GM23338 (cell line): ENCODE measurements at regions not wholly inside any gene's neighbourhood (a gene's known extent, or its start where the extent isn't known, plus 50 kb on each side); places are given as distances from the start of the nearest gene placed in this dataset.

ENCODE experiments used
- ATAC-seq: fragments of 200-7000 bp; cut with Tn5 transposase; 3 replicates; pipeline ENCODE4 v1.9.1; 2020
- DNase-seq: peaks from one replicate; pipeline ENCODE4 v3.0.0-alpha.2; 2015; ENCODE audit warnings: low spot score
- H2AFZ ChIP-seq: fragments of 200-600 bp; sonication (generic); 2 replicates; pipeline ENCODE4 v1.8.0; 2016; ENCODE audit warnings: antibody characterized with exemption, mild to moderate bottlenecking, moderate library complexity
- H3F3A ChIP-seq: fragments of 200-600 bp; sonication (generic); replicated peaks from 2 replicates; pipeline ENCODE4 v1.8.0; 2017; ENCODE audit warnings: antibody characterized with exemption, mixed run types, low read depth
- H3K27ac ChIP-seq: fragments of 200-600 bp; sonication (generic); 2 replicates; pipeline ENCODE4 v1.6.1; 2016; ENCODE audit warnings: low read depth
- H3K27me3 ChIP-seq: fragments of 200-600 bp; sonication (generic); 2 replicates; pipeline ENCODE4 v1.8.0; 2016; ENCODE audit warnings: mild to moderate bottlenecking, mixed run types, moderate library complexity; ENCODE audit not compliant: insufficient read depth
- H3K36me3 ChIP-seq: fragments of 200-600 bp; sonication (generic); 2 replicates; pipeline ENCODE4 v1.8.0; 2016; ENCODE audit warnings: mild to moderate bottlenecking; ENCODE audit not compliant: insufficient read depth
- H3K4me1 ChIP-seq: fragments of 200-600 bp; sonication (generic); 2 replicates; pipeline ENCODE4 v1.8.0; 2016; ENCODE audit warnings: mild to moderate bottlenecking, moderate library complexity; ENCODE audit not compliant: insufficient read depth
- H3K4me2 ChIP-seq: fragments of 200-600 bp; sonication (generic); 2 replicates; pipeline ENCODE4 v1.7.1; 2017; ENCODE audit warnings: mixed run types
- H3K4me3 ChIP-seq: fragments of 200-600 bp; sonication (generic); 2 replicates; pipeline ENCODE4 v1.6.1; 2016; ENCODE audit warnings: mixed run types
- H3K79me2 ChIP-seq: fragments of 200-600 bp; sonication (generic); replicated peaks from 2 replicates; pipeline ENCODE4 v1.8.0; 2017; ENCODE audit warnings: mild to moderate bottlenecking; ENCODE audit not compliant: insufficient read depth
- H3K9me2 ChIP-seq: fragments of 200-600 bp; sonication (generic); 2 replicates; pipeline ENCODE4 v1.8.0; 2017; ENCODE audit not compliant: insufficient read depth
- H4K20me1 ChIP-seq: fragments of 200-600 bp; sonication (generic); replicated peaks from 2 replicates; pipeline ENCODE4 v1.8.0; 2017; ENCODE audit warnings: mild to moderate bottlenecking; ENCODE audit not compliant: insufficient read depth
- H3K27ac Mint-ChIP-seq: 2 replicates; pipeline ENCODE4 v1.8.0; 2020; ENCODE audit warnings: inconsistent platforms, mild to moderate bottlenecking, moderate library complexity, mixed read lengths
- H3K27me3 Mint-ChIP-seq: 3 replicates; pipeline ENCODE4 v1.8.0; 2022; ENCODE audit warnings: low read depth, mild to moderate bottlenecking, moderate library complexity, mixed read lengths, inconsistent platforms; ENCODE audit not compliant: insufficient read depth, poor library complexity
- H3K36me3 Mint-ChIP-seq: 3 replicates; pipeline ENCODE4 v1.8.0; 2021; ENCODE audit warnings: low read depth, mild to moderate bottlenecking, inconsistent platforms, moderate library complexity, mixed read lengths
- H3K4me1 Mint-ChIP-seq: 3 replicates; pipeline ENCODE4 v1.8.0; 2020; ENCODE audit warnings: mild to moderate bottlenecking, inconsistent platforms, mixed read lengths
- H3K4me3 Mint-ChIP-seq: 3 replicates; pipeline ENCODE4 v1.8.0; 2021; ENCODE audit warnings: moderate library complexity, mild to moderate bottlenecking, inconsistent platforms, mixed read lengths
- H3K9me3 Mint-ChIP-seq: 3 replicates; pipeline ENCODE4 v1.8.0; 2020; ENCODE audit warnings: moderate library complexity, mild to moderate bottlenecking, inconsistent platforms, mixed read lengths
- CREB1 ChIP-seq: fragments of 250-450 bp; sonication (Bioruptor Pico); IDR thresholded peaks from 2 replicates; pipeline ENCODE4 v1.5.0; 2020; ENCODE audit warnings: low read depth, mild to moderate bottlenecking, moderate library complexity
- EZH2 ChIP-seq: fragments of 200-600 bp; sonication (generic); IDR thresholded peaks from one replicate; pipeline ENCODE4 v1.8.0; 2017; ENCODE audit warnings: antibody characterized with exemption, mild to moderate bottlenecking, low read depth; ENCODE audit not compliant: unreplicated experiment
- EZH2phosphoT487 ChIP-seq: fragments of 200-600 bp; sonication (generic); IDR thresholded peaks from one replicate; pipeline ENCODE4 v1.8.1; 2018; ENCODE audit warnings: antibody characterized with exemption; ENCODE audit not compliant: unreplicated experiment
- JUNB ChIP-seq: IDR thresholded peaks from one replicate; pipeline ENCODE4 v1.6.1; 2016; ENCODE audit warnings: antibody characterized with exemption; ENCODE audit not compliant: unreplicated experiment
- NANOG ChIP-seq: IDR thresholded peaks from 2 replicates; pipeline ENCODE4 v1.6.1; 2016; ENCODE audit warnings: antibody characterized with exemption, borderline replicate concordance
- POLR2AphosphoS5 ChIP-seq: IDR thresholded peaks from 2 replicates; pipeline ENCODE4 v1.6.1; 2016; ENCODE audit warnings: antibody characterized with exemption, low read depth
- STAT1 ChIP-seq: IDR thresholded peaks from one replicate; pipeline ENCODE4 v1.6.1; 2016; ENCODE audit warnings: antibody characterized with exemption; ENCODE audit not compliant: unreplicated experiment
- ZNF114 ChIP-seq: fragments of 250-450 bp; sonication (Bioruptor Pico); IDR thresholded peaks from 2 replicates; pipeline ENCODE4 v1.5.0; 2020; ENCODE audit warnings: mild to moderate bottlenecking, moderate library complexity
- ZNF331 ChIP-seq: fragments of 250-450 bp; sonication (Bioruptor Pico); IDR thresholded peaks from 2 replicates; pipeline ENCODE4 v1.5.0; 2020; ENCODE audit warnings: low read depth, mild to moderate bottlenecking, moderate library complexity
- TF ChIP-seq, protein P1 (sequence below): IDR thresholded peaks from 2 replicates; pipeline ENCODE4 v1.6.1; 2016; ENCODE audit warnings: antibody characterized with exemption
- TF ChIP-seq, protein P2 (sequence below): fragments of 250-450 bp; sonication (Bioruptor Pico); IDR thresholded peaks from 2 replicates; pipeline ENCODE4 v1.5.0; 2020; ENCODE audit warnings: mild to moderate bottlenecking, moderate library complexity
- TF ChIP-seq, protein P3 (sequence below), 2 experiments: fragments of 200-600 bp in 1 of 2; sonication (generic) in 1 of 2; conservative IDR thresholded peaks; 2 replicates each; pipeline versions ENCODE4 v1.5.1 to v1.6.1; 2016 to 2017; ENCODE audit warnings: antibody characterized with exemption in 2 of 2, low read depth in 2 of 2, mild to moderate bottlenecking in 2 of 2, moderate library complexity in 1 of 2
- TF ChIP-seq, protein P4 (sequence below): IDR thresholded peaks from one replicate; pipeline ENCODE4 v1.6.1; 2018; ENCODE audit warnings: antibody characterized with exemption; ENCODE audit not compliant: unreplicated experiment

DNA sequence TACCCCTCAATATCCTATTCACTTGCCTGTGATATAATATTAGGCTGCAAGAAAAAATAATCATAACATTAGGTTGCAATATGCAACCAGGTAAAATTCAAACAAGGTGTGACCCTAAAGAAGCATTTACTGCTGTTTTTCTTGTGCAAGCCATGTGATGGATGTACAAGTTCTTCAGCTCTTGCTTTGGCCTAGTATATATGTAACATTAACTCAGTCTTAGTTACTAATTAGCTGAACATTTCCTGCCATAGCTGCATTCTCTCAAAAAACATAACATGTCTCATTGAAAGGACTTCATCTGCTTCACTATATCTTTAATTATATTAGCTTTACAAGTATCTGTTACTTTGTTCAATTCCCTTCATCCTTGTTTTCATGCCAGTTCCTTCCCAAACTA, 406.8 kb upstream of the HTR2A start:
- no peaks in the 10 kb centered on the region for H3K9me3 Mint-ChIP-seq

More for the DNA sequence above, 406.8 kb upstream of the HTR2A start:
- H3K4me3 Mint-ChIP-seq, result no peak overlapping the region
- no peaks in the 10 kb centered on the region for H3F3A ChIP-seq
- no peaks in the 10 kb centered on the region for H3K4me1 Mint-ChIP-seq
- TF ChIP-seq EZH2, result no peak
- TF ChIP-seq, protein P1, sequence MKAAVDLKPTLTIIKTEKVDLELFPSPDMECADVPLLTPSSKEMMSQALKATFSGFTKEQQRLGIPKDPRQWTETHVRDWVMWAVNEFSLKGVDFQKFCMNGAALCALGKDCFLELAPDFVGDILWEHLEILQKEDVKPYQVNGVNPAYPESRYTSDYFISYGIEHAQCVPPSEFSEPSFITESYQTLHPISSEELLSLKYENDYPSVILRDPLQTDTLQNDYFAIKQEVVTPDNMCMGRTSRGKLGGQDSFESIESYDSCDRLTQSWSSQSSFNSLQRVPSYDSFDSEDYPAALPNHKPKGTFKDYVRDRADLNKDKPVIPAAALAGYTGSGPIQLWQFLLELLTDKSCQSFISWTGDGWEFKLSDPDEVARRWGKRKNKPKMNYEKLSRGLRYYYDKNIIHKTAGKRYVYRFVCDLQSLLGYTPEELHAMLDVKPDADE, result no peak
- no peak for TF ChIP-seq CREB1 (CRISPR knock-in tag)
- TF ChIP-seq, protein P2, sequence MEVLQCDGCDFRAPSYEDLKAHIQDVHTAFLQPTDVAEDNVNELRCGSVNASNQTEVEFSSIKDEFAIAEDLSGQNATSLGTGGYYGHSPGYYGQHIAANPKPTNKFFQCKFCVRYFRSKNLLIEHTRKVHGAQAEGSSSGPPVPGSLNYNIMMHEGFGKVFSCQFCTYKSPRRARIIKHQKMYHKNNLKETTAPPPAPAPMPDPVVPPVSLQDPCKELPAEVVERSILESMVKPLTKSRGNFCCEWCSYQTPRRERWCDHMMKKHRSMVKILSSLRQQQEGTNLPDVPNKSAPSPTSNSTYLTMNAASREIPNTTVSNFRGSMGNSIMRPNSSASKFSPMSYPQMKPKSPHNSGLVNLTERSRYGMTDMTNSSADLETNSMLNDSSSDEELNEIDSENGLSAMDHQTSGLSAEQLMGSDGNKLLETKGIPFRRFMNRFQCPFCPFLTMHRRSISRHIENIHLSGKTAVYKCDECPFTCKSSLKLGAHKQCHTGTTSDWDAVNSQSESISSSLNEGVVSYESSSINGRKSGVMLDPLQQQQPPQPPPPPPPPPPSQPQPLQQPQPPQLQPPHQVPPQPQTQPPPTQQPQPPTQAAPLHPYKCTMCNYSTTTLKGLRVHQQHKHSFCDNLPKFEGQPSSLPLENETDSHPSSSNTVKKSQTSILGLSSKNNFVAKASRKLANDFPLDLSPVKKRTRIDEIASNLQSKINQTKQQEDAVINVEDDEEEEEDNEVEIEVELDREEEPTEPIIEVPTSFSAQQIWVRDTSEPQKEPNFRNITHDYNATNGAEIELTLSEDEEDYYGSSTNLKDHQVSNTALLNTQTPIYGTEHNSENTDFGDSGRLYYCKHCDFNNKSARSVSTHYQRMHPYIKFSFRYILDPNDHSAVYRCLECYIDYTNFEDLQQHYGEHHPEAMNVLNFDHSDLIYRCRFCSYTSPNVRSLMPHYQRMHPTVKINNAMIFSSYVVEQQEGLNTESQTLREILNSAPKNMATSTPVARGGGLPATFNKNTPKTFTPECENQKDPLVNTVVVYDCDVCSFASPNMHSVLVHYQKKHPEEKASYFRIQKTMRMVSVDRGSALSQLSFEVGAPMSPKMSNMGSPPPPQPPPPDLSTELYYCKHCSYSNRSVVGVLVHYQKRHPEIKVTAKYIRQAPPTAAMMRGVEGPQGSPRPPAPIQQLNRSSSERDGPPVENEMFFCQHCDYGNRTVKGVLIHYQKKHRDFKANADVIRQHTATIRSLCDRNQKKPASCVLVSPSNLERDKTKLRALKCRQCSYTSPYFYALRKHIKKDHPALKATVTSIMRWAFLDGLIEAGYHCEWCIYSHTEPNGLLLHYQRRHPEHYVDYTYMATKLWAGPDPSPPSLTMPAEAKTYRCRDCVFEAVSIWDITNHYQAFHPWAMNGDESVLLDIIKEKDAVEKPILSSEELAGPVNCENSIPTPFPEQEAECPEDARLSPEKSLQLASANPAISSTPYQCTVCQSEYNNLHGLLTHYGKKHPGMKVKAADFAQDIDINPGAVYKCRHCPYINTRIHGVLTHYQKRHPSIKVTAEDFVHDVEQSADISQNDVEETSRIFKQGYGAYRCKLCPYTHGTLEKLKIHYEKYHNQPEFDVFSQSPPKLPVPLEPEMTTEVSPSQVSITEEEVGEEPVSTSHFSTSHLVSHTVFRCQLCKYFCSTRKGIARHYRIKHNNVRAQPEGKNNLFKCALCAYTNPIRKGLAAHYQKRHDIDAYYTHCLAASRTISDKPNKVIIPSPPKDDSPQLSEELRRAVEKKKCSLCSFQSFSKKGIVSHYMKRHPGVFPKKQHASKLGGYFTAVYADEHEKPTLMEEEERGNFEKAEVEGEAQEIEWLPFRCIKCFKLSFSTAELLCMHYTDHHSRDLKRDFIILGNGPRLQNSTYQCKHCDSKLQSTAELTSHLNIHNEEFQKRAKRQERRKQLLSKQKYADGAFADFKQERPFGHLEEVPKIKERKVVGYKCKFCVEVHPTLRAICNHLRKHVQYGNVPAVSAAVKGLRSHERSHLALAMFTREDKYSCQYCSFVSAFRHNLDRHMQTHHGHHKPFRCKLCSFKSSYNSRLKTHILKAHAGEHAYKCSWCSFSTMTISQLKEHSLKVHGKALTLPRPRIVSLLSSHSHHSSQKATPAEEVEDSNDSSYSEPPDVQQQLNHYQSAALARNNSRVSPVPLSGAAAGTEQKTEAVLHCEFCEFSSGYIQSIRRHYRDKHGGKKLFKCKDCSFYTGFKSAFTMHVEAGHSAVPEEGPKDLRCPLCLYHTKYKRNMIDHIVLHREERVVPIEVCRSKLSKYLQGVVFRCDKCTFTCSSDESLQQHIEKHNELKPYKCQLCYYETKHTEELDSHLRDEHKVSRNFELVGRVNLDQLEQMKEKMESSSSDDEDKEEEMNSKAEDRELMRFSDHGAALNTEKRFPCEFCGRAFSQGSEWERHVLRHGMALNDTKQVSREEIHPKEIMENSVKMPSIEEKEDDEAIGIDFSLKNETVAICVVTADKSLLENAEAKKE (CRISPR knock-in tag), result no peak
- no peak for TF ChIP-seq POLR2AphosphoS5
- TF ChIP-seq, protein P3, sequence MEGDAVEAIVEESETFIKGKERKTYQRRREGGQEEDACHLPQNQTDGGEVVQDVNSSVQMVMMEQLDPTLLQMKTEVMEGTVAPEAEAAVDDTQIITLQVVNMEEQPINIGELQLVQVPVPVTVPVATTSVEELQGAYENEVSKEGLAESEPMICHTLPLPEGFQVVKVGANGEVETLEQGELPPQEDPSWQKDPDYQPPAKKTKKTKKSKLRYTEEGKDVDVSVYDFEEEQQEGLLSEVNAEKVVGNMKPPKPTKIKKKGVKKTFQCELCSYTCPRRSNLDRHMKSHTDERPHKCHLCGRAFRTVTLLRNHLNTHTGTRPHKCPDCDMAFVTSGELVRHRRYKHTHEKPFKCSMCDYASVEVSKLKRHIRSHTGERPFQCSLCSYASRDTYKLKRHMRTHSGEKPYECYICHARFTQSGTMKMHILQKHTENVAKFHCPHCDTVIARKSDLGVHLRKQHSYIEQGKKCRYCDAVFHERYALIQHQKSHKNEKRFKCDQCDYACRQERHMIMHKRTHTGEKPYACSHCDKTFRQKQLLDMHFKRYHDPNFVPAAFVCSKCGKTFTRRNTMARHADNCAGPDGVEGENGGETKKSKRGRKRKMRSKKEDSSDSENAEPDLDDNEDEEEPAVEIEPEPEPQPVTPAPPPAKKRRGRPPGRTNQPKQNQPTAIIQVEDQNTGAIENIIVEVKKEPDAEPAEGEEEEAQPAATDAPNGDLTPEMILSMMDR (conservative IDR thresholded peaks at IDR 0.05; ENCODE audit: low read depth in 2 of 2), result no peak
- TF ChIP-seq JUNB, result no peak
- TF ChIP-seq ZNF331 (CRISPR knock-in tag), result no peak
- TF ChIP-seq, protein P4, sequence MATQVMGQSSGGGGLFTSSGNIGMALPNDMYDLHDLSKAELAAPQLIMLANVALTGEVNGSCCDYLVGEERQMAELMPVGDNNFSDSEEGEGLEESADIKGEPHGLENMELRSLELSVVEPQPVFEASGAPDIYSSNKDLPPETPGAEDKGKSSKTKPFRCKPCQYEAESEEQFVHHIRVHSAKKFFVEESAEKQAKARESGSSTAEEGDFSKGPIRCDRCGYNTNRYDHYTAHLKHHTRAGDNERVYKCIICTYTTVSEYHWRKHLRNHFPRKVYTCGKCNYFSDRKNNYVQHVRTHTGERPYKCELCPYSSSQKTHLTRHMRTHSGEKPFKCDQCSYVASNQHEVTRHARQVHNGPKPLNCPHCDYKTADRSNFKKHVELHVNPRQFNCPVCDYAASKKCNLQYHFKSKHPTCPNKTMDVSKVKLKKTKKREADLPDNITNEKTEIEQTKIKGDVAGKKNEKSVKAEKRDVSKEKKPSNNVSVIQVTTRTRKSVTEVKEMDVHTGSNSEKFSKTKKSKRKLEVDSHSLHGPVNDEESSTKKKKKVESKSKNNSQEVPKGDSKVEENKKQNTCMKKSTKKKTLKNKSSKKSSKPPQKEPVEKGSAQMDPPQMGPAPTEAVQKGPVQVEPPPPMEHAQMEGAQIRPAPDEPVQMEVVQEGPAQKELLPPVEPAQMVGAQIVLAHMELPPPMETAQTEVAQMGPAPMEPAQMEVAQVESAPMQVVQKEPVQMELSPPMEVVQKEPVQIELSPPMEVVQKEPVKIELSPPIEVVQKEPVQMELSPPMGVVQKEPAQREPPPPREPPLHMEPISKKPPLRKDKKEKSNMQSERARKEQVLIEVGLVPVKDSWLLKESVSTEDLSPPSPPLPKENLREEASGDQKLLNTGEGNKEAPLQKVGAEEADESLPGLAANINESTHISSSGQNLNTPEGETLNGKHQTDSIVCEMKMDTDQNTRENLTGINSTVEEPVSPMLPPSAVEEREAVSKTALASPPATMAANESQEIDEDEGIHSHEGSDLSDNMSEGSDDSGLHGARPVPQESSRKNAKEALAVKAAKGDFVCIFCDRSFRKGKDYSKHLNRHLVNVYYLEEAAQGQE, result no peak
- TF ChIP-seq NANOG, result no peak
- TF ChIP-seq ZNF114 (CRISPR knock-in tag), result no peak
- TF ChIP-seq EZH2phosphoT487, result no peak
- TF ChIP-seq STAT1, result no peak
- no peak overlapping the region for H3K27ac ChIP-seq
- no peaks in the 10 kb centered on the region for H3K36me3 Mint-ChIP-seq
- H3K27me3 ChIP-seq, result no peaks in the 10 kb centered on the region
- no peak overlapping the region for H3K27ac Mint-ChIP-seq
- H3K36me3 ChIP-seq, result no peaks in the 10 kb centered on the region
- H3K4me1 ChIP-seq, result no peaks in the 10 kb centered on the region
- H4K20me1 ChIP-seq, result no peaks in the 10 kb centered on the region
- no peak for ATAC-seq
- H2AFZ ChIP-seq, result no peak overlapping the region
- no peaks in the 10 kb centered on the region for H3K9me2 ChIP-seq
- no peaks in the 10 kb centered on the region for H3K79me2 ChIP-seq
- no peak for DNase-seq
- H3K27me3 Mint-ChIP-seq, result peaks cover 1% of the 10 kb centered on the region
- H3K4me3 ChIP-seq, result no peak overlapping the region
- H3K4me2 ChIP-seq, result no peak overlapping the region
